Bronchial epithelial cell (primary cell): ENCODE measurements at regions not wholly inside any gene's neighbourhood (a gene's known extent, or its start where the extent isn't known, plus 50 kb on each side); places are given as distances from the start of the nearest gene placed in this dataset.
A peak's percentile ranks its signal among the peaks of the same experiment; 100 is the strongest.
"Not testable (repeated sequence)": the region's sequence is repeated elsewhere in the genome, so short reads cannot be mapped to it uniquely, and the experiment has no call there.

Experiments
- DNase-seq: peaks from one replicate; pipeline ENCODE4 v3.0.0-alpha.2; 2010; ENCODE audit warnings: low read depth
- FAIRE-seq: peaks from 2 replicates; lab custom pipeline; 2011; peaks lifted over from hg19 to GRCh38; lab: Jason Lieb, UNC
- H3K27me3 ChIP-seq: 2 replicates; pipeline ENCODE4 v1.5.1; 2011; ENCODE audit warnings: low read length; ENCODE audit not compliant: control insufficient read depth, insufficient read depth
- H3K36me3 ChIP-seq: 2 replicates; pipeline ENCODE4 v1.5.1; 2011; ENCODE audit warnings: low read length; ENCODE audit not compliant: control insufficient read depth, insufficient read depth
- H3K4me3 ChIP-seq: 2 replicates; pipeline ENCODE4 v1.5.1; 2011; ENCODE audit warnings: mild to moderate bottlenecking, low read depth, low read length, control low read depth
- TF ChIP-seq, protein P1 (sequence below): IDR thresholded peaks from 2 replicates; pipeline ENCODE4 v1.5.1; 2011; ENCODE audit warnings: mild to moderate bottlenecking, moderate library complexity, low read length, control low read depth, inconsistent platforms; ENCODE audit not compliant: insufficient read depth, severe bottlenecking

- TF ChIP-seq, protein P1, sequence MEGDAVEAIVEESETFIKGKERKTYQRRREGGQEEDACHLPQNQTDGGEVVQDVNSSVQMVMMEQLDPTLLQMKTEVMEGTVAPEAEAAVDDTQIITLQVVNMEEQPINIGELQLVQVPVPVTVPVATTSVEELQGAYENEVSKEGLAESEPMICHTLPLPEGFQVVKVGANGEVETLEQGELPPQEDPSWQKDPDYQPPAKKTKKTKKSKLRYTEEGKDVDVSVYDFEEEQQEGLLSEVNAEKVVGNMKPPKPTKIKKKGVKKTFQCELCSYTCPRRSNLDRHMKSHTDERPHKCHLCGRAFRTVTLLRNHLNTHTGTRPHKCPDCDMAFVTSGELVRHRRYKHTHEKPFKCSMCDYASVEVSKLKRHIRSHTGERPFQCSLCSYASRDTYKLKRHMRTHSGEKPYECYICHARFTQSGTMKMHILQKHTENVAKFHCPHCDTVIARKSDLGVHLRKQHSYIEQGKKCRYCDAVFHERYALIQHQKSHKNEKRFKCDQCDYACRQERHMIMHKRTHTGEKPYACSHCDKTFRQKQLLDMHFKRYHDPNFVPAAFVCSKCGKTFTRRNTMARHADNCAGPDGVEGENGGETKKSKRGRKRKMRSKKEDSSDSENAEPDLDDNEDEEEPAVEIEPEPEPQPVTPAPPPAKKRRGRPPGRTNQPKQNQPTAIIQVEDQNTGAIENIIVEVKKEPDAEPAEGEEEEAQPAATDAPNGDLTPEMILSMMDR, result no peak
- Histone ChIP-seq H3K27me3 (no peaks in the 10 kb centered on the region), H3K36me3 (no peaks in the 10 kb centered on the region), H3K4me3 (no peak overlapping the region)
- DNase-seq (no peak), FAIRE-seq (no peak)
Measured at GRCh38 chr5:84779186-84779585, 394.5 kb upstream of the EDIL3 start.

- TF ChIP-seq, protein P1, result no peak
- no peak overlapping the region for H3K4me3 ChIP-seq
- DNase-seq (no peak), FAIRE-seq (no peak)
- no peaks in the 10 kb centered on the region for H3K27me3 ChIP-seq
- H3K36me3 ChIP-seq, result no peaks in the 10 kb centered on the region
Measured at GRCh38 chr5:84764227-84764626, 379.5 kb upstream of the EDIL3 start.

GRCh38 chr5:84758008-84758407, 373.3 kb upstream of the EDIL3 start:
- Histone ChIP-seq H3K4me3 (no peak overlapping the region), H3K27me3 (no peaks in the 10 kb centered on the region), H3K36me3 (no peaks in the 10 kb centered on the region)
- no peak for DNase-seq
- FAIRE-seq, result no peak
- TF ChIP-seq, protein P1, result no peak

DNA sequence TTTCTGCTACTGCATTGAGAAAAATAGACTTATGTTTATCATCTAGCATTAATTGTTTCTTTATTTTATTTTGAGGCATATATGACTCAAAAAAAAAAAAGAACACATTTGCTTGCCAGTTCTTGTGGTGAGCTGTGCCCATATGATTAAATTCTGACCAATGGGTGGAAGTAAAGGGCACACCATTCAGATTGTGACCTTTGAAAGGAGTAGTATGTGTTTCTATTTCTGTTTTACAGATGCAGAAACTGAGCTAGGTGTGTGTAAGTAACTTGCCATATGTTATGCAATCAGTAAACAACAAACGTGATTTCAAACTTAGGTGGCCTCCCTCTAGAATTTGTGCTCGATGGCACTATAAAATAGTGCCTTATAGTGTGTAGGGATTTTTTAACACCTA, 368.1 kb upstream of the EDIL3 start:
- no peaks in the 10 kb centered on the region for H3K27me3 ChIP-seq
- FAIRE-seq, result no peak
- TF ChIP-seq, protein P1, result no peak
- H3K4me3 ChIP-seq, result no peak overlapping the region
- DNase-seq, result peak; percentile 8
- H3K36me3 ChIP-seq, result no peaks in the 10 kb centered on the region

DNA sequence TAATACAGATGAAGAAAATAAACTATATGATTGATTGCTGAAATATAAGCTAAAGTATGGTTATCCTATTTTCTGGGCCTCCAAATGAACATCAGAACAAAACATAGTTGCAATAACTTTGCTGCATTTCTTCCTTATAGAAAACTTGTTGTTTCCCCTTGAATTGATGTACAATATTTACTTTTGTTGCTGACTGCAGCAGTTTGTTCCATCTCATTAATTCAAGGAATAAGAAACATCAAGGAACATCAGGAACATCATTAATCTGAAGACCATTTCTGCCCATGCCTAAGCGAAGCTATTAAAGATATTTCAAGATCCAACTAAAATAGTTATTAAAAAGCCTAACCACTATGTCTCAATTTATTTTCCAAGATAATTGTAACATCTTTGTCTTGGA, 363.6 kb upstream of the EDIL3 start:
- TF ChIP-seq, protein P1, result no peak
- Histone ChIP-seq H3K4me3 (no peak overlapping the region), H3K27me3 (no peaks in the 10 kb centered on the region), H3K36me3 (no peaks in the 10 kb centered on the region)
- FAIRE-seq (no peak), DNase-seq (no peak)

DNA sequence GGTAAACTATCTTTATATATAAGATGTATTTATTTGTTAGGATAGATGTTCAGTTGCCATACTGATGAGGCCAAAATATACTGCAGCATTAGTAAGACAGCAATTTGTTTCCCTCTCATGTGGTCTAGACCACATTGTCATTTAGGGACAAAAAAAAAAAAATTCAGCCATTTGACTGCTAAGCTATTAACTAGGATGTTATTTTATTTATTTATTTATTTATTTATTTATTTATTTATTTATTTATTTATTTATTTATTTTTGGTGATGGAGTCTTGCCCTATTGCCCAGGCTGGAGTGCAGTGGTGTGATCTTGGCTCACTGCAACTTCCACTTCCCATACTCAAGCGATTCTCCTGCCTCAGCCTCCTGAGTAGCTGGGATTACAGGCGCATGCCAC, 361.6 kb upstream of the EDIL3 start:
- not testable (repeated sequence) for FAIRE-seq, H3K4me3 ChIP-seq, H3K36me3 ChIP-seq, H3K27me3 ChIP-seq, DNase-seq
